ENCODE measurements at regions not wholly inside any gene's neighbourhood (a gene's known extent, or its start where the extent isn't known, plus 50 kb on each side); places are given as distances from the start of the nearest gene placed in this dataset.

- Histone ChIP-seq H3K27ac (ENCODE audit: low read depth, low read length) (no peak overlapping the region), H3K36me3 (ENCODE audit: control insufficient read depth in 2 of 3, insufficient read depth in 3 of 3, low read length in 3 of 3) (no peaks in the 10 kb centered on the region), H3K4me3 (ENCODE audit: low read length) (no peak overlapping the region), H3K27me3 (ENCODE audit: control insufficient read depth in 2 of 2, insufficient read depth in 2 of 2, low read length in 2 of 2) (no peaks in the 10 kb centered on the region), H3K9me3 (ENCODE audit: control insufficient read depth in 2 of 3, low read length in 3 of 3) (no peaks in the 10 kb centered on the region), H3K4me1 (ENCODE audit: control insufficient read depth in 2 of 2, insufficient read depth in 2 of 2, low read length in 2 of 2) (no peaks in the 10 kb centered on the region)
- DNase-seq (no peak), ATAC-seq (no peak)
- Mint-ChIP-seq H3K36me3 (no peaks in the 10 kb centered on the region), H3K4me3 (no peak overlapping the region), H3K4me1 (no peaks in the 10 kb centered on the region), H3K27ac (no peak overlapping the region), H3K9me3 (no peaks in the 10 kb centered on the region), H3K27me3 (peaks cover 0 to 22% (median 8%) of the 10 kb centered on the region in 5 donors)
- intact Hi-C loops (cut with micrococcal nuclease): no loop called here
- ChIA-PET CTCF (no interaction called here), POLR2A (no interaction called here)
Observed at GRCh38 chr13:102972191-102972590, 94.0 kb downstream of the SLC10A2 start.

GRCh38 chr13:102970542-102970941, 95.7 kb downstream of the SLC10A2 start:
- Mint-ChIP-seq H3K9me3 (no peaks in the 10 kb centered on the region), H3K27me3 (peaks cover 0 to 17% (median 4%) of the 10 kb centered on the region in 5 donors), H3K4me3 (no peak overlapping the region), H3K4me1 (no peaks in the 10 kb centered on the region), H3K36me3 (no peaks in the 10 kb centered on the region), H3K27ac (no peak overlapping the region)
- ChIA-PET POLR2A (no interaction called here), CTCF (no interaction called here)
- no peak for ATAC-seq
- intact Hi-C loops (cut with micrococcal nuclease): no loop called here
- Histone ChIP-seq H3K27ac (ENCODE audit: low read depth, low read length) (no peak overlapping the region), H3K4me3 (ENCODE audit: low read length) (no peak overlapping the region), H3K27me3 (ENCODE audit: control insufficient read depth in 2 of 2, insufficient read depth in 2 of 2, low read length in 2 of 2) (no peaks in the 10 kb centered on the region), H3K9me3 (ENCODE audit: control insufficient read depth in 2 of 3, low read length in 3 of 3) (no peaks in the 10 kb centered on the region), H3K36me3 (ENCODE audit: control insufficient read depth in 2 of 3, insufficient read depth in 3 of 3, low read length in 3 of 3) (no peaks in the 10 kb centered on the region), H3K4me1 (ENCODE audit: control insufficient read depth in 2 of 2, insufficient read depth in 2 of 2, low read length in 2 of 2) (no peaks in the 10 kb centered on the region)
- no peak for DNase-seq

DNA sequence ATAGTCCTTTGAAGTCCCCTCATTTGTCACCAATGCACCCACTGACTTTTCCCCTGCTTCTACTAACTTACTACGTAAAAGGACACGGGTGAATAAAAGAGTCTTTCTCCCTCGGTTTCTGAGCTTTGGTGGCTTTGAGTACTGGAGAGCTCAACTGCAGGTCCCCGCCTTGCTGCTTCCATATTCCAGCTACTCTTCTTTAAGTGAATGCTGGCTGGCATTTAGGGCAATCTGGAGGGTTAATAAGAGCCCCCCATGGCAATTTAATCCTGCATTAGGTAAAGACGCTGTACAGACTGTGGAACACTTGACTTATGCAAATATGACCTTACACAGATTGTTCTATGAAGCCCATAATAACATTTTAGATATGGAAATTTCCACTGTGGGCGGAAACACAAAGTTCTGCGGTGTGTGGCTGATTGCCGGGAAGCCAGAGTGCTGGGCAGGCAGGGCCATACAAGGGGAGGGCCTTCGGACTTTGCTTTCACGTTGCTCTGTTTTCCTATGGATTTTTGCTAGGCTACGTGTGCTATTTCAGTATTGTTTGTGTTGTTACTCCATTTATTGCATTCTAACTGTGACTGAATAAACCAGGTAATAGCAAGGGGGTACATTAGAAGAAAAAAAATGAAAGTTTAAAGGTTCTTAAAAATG, 97.5 kb downstream of the SLC10A2 start:
- Histone ChIP-seq H3K9me3 (ENCODE audit: control insufficient read depth in 2 of 3, low read length in 3 of 3) (no peaks in the 10 kb centered on the region), H3K4me1 (ENCODE audit: control insufficient read depth in 2 of 2, insufficient read depth in 2 of 2, low read length in 2 of 2) (no peaks in the 10 kb centered on the region), H3K4me3 (ENCODE audit: low read length) (no peak overlapping the region), H3K36me3 (ENCODE audit: control insufficient read depth in 2 of 3, insufficient read depth in 3 of 3, low read length in 3 of 3) (no peaks in the 10 kb centered on the region), H3K27me3 (ENCODE audit: control insufficient read depth in 2 of 2, insufficient read depth in 2 of 2, low read length in 2 of 2) (no peaks in the 10 kb centered on the region), H3K27ac (ENCODE audit: low read depth, low read length) (no peak overlapping the region)
- intact Hi-C loops (cut with micrococcal nuclease): no loop called here
- CTCF ChIA-PET: no interaction called here
- POLR2A ChIA-PET: no interaction called here
- no peak overlapping the region for H3K27ac Mint-ChIP-seq
- DNase-seq: no peak
- H3K27me3 Mint-ChIP-seq: peaks cover 0 to 23% (median 6%) of the 10 kb centered on the region in 5 donors
- H3K4me1 Mint-ChIP-seq: no peaks in the 10 kb centered on the region
- no peak overlapping the region for H3K4me3 Mint-ChIP-seq
- H3K36me3 Mint-ChIP-seq: no peaks in the 10 kb centered on the region
- peaks cover 0 to 3% (median 0%) of the 10 kb centered on the region in 11 donors for H3K9me3 Mint-ChIP-seq
- no peak for ATAC-seq

GRCh38 chr13:102965802-102966201, 100.4 kb downstream of the SLC10A2 start:
- ATAC-seq: no peak
- ChIA-PET POLR2A (no interaction called here), CTCF (no interaction called here)
- peaks cover 0 to 24% (median 15%) of the 10 kb centered on the region in 5 donors for H3K27me3 Mint-ChIP-seq
- H3K4me3 Mint-ChIP-seq: no peak overlapping the region
- Histone ChIP-seq H3K27me3 (ENCODE audit: control insufficient read depth in 2 of 2, insufficient read depth in 2 of 2, low read length in 2 of 2) (no peaks in the 10 kb centered on the region), H3K36me3 (ENCODE audit: control insufficient read depth in 2 of 3, insufficient read depth in 3 of 3, low read length in 3 of 3) (no peaks in the 10 kb centered on the region), H3K27ac (ENCODE audit: low read depth, low read length) (no peak overlapping the region), H3K4me1 (ENCODE audit: control insufficient read depth in 2 of 2, insufficient read depth in 2 of 2, low read length in 2 of 2) (no peaks in the 10 kb centered on the region), H3K4me3 (ENCODE audit: low read length) (no peak overlapping the region), H3K9me3 (ENCODE audit: control insufficient read depth in 2 of 3, low read length in 3 of 3) (no peaks in the 10 kb centered on the region)
- no peak for DNase-seq
- H3K27ac Mint-ChIP-seq: no peak overlapping the region
- no peaks in the 10 kb centered on the region for H3K36me3 Mint-ChIP-seq
- peaks cover 0 to 7% (median 0%) of the 10 kb centered on the region in 11 donors for H3K9me3 Mint-ChIP-seq
- intact Hi-C loops (cut with micrococcal nuclease): no loop called here
- H3K4me1 Mint-ChIP-seq: no peaks in the 10 kb centered on the region

DNA sequence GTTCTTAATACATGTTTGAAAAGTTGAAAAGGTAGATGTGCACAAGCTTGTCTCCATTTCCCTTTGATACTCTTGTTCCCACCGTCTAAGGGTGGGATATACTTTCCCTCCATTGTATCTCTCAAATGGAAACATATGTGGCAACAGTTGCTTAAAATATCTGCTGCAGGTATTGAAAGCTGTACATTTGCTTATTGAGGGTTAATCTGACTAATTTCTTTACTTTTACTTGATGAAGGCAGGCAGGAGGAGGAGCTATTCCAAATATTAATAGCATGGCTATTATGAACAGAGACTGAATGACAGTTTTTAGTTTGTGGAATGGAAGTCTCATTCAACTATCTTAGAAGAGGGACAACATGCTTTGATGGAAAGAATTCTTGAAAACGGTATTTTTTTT, 103.8 kb downstream of the SLC10A2 start:
- intact Hi-C loops (cut with micrococcal nuclease): no loop called here
- Histone ChIP-seq H3K9me3 (ENCODE audit: control insufficient read depth in 2 of 3, low read length in 3 of 3) (no peaks in the 10 kb centered on the region), H3K27me3 (ENCODE audit: control insufficient read depth in 2 of 2, insufficient read depth in 2 of 2, low read length in 2 of 2) (no peaks in the 10 kb centered on the region), H3K4me1 (ENCODE audit: control insufficient read depth in 2 of 2, insufficient read depth in 2 of 2, low read length in 2 of 2) (no peaks in the 10 kb centered on the region), H3K27ac (ENCODE audit: low read depth, low read length) (no peak overlapping the region), H3K4me3 (ENCODE audit: low read length) (no peak overlapping the region), H3K36me3 (ENCODE audit: control insufficient read depth in 2 of 3, insufficient read depth in 3 of 3, low read length in 3 of 3) (no peaks in the 10 kb centered on the region)
- DNase-seq (no peak), ATAC-seq (no peak)
- H3K9me3 Mint-ChIP-seq: peaks cover 0 to 7% (median 0%) of the 10 kb centered on the region in 11 donors
- POLR2A ChIA-PET: no interaction called here
- H3K36me3 Mint-ChIP-seq: no peaks in the 10 kb centered on the region
- H3K27me3 Mint-ChIP-seq: peaks cover 0 to 26% (median 20%) of the 10 kb centered on the region in 5 donors
- H3K4me3 Mint-ChIP-seq: no peak overlapping the region
- H3K27ac Mint-ChIP-seq: no peak overlapping the region
- CTCF ChIA-PET: no interaction called here
- H3K4me1 Mint-ChIP-seq: no peaks in the 10 kb centered on the region

DNA sequence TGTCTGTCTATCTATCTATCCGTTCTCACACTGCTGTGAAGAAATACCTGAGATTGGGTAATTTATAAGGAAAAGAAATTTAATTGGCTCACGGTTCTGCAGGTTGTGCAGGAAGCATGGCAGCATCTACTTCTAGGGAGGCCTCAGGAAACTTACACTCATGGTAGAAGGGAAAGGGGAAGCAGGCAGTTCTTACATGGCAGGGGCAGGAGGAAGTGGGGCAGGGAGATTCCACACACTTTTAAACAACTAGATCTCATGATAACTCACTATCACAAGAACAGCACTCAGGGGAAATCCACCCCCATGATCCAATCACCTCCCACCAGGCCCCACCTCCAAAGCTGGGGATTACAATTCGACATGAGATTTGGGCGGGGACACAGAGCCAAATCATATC, 105.3 kb downstream of the SLC10A2 start:
- no peak overlapping the region for H3K4me3 Mint-ChIP-seq
- POLR2A ChIA-PET: no interaction called here
- no peaks in the 10 kb centered on the region for H3K4me1 Mint-ChIP-seq
- CTCF ChIA-PET: no interaction called here
- intact Hi-C loops (cut with micrococcal nuclease): no loop called here
- no peaks in the 10 kb centered on the region for H3K36me3 Mint-ChIP-seq
- no peaks in the 10 kb centered on the region for H3K9me3 ChIP-seq (ENCODE audit: control insufficient read depth in 2 of 3, low read length in 3 of 3)
- H3K9me3 Mint-ChIP-seq: peaks cover 0 to 7% (median 0%) of the 10 kb centered on the region in 11 donors
- DNase-seq (no peak), ATAC-seq (no peak)
- no peak overlapping the region for H3K27ac ChIP-seq (ENCODE audit: low read depth, low read length)
- H3K4me3 ChIP-seq (ENCODE audit: low read length): no peak overlapping the region
- H3K27ac Mint-ChIP-seq: no peak overlapping the region
- no peaks in the 10 kb centered on the region for H3K4me1 ChIP-seq (ENCODE audit: control insufficient read depth in 2 of 2, insufficient read depth in 2 of 2, low read length in 2 of 2)
- no peaks in the 10 kb centered on the region for H3K36me3 ChIP-seq (ENCODE audit: control insufficient read depth in 2 of 3, insufficient read depth in 3 of 3, low read length in 3 of 3)
- no peaks in the 10 kb centered on the region for H3K27me3 ChIP-seq (ENCODE audit: control insufficient read depth in 2 of 2, insufficient read depth in 2 of 2, low read length in 2 of 2)
- peaks cover 0 to 33% (median 17%) of the 10 kb centered on the region in 5 donors for H3K27me3 Mint-ChIP-seq

- no peak overlapping the region for H3K27ac Mint-ChIP-seq
- POLR2A ChIA-PET: no interaction called here
- H3K27me3 Mint-ChIP-seq: peaks cover 2 to 38% (median 16%) of the 10 kb centered on the region in 5 donors
- H3K4me1 ChIP-seq (ENCODE audit: control insufficient read depth in 2 of 2, insufficient read depth in 2 of 2, low read length in 2 of 2): no peaks in the 10 kb centered on the region
- CTCF ChIA-PET: no interaction called here
- no peak for DNase-seq
- H3K27me3 ChIP-seq (ENCODE audit: control insufficient read depth in 2 of 2, insufficient read depth in 2 of 2, low read length in 2 of 2): no peaks in the 10 kb centered on the region
- no peak overlapping the region for H3K4me3 Mint-ChIP-seq
- no peak overlapping the region for H3K4me3 ChIP-seq (ENCODE audit: low read length)
- intact Hi-C loops (cut with micrococcal nuclease): no loop called here
- no peaks in the 10 kb centered on the region for H3K9me3 ChIP-seq (ENCODE audit: control insufficient read depth in 2 of 3, low read length in 3 of 3)
- ATAC-seq: no peak
- H3K4me1 Mint-ChIP-seq: peaks cover 0 to 1% (median 0%) of the 10 kb centered on the region in 7 donors
- H3K27ac ChIP-seq (ENCODE audit: low read depth, low read length): no peak overlapping the region
- no peaks in the 10 kb centered on the region for H3K36me3 Mint-ChIP-seq
- no peaks in the 10 kb centered on the region for H3K36me3 ChIP-seq (ENCODE audit: control insufficient read depth in 2 of 3, insufficient read depth in 3 of 3, low read length in 3 of 3)
- H3K9me3 Mint-ChIP-seq: peaks cover 0 to 6% (median 0%) of the 10 kb centered on the region in 11 donors
Observed at GRCh38 chr13:102956449-102956848, 109.8 kb downstream of the SLC10A2 start.
